B cell (primary cell): ENCODE measurements at regions not wholly inside any gene's neighbourhood (a gene's known extent, or its start where the extent isn't known, plus 50 kb on each side); places are given as distances from the start of the nearest gene placed in this dataset.

Experiments used
- EZH2 ChIP-seq: IDR thresholded peaks from 2 replicates; pipeline ENCODE4 v1.6.1; 2012; ENCODE audit warnings: borderline replicate concordance, low read depth, mild to moderate bottlenecking, moderate library complexity, low read length; ENCODE audit not compliant: insufficient read depth, poor library complexity, severe bottlenecking
- TF ChIP-seq, protein P1 (sequence below): fragments of 200-600 bp; IDR thresholded peaks from one replicate; pipeline ENCODE4 v1.8.0; 2022; ENCODE audit warnings: antibody characterized with exemption, mild to moderate bottlenecking

DNA sequence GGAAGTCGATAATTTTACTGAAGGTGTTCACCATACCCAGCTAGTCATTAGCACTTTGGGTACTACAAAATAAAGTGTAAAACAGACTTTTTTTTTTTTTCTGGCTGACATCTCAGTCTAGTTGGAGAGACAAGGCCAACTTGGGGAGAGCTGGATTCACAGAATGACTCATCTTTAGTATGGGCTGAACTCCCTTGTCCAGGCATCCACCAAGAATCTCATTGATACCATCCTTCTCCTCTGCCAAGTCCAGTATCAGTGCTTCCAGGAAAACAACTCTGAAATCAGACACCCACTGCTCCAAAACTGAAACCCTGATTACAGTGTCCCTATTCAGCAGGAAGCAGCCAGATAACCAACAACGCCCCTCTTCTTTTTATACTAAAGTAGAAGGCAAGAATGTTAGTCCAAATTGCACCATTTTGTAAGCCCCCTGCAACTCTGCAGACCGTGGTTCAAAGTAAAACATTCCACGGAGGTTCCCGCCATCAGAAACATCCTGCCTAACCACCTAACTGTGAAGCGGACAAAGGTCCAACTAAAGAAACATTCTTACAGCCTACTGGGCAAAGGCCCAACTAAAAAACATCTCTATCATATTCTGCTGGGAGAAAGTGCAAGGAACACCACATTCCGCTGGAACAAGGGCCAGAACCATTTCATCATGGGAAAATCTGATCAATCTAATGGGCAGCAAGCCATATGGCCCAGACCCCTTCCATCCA is 728.2 kb downstream of the BRINP1 start:
- TF ChIP-seq, protein P1, sequence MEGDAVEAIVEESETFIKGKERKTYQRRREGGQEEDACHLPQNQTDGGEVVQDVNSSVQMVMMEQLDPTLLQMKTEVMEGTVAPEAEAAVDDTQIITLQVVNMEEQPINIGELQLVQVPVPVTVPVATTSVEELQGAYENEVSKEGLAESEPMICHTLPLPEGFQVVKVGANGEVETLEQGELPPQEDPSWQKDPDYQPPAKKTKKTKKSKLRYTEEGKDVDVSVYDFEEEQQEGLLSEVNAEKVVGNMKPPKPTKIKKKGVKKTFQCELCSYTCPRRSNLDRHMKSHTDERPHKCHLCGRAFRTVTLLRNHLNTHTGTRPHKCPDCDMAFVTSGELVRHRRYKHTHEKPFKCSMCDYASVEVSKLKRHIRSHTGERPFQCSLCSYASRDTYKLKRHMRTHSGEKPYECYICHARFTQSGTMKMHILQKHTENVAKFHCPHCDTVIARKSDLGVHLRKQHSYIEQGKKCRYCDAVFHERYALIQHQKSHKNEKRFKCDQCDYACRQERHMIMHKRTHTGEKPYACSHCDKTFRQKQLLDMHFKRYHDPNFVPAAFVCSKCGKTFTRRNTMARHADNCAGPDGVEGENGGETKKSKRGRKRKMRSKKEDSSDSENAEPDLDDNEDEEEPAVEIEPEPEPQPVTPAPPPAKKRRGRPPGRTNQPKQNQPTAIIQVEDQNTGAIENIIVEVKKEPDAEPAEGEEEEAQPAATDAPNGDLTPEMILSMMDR = no peak
- no peak for TF ChIP-seq EZH2
